ENCODE measurements at regions not wholly inside any gene's neighbourhood (a gene's known extent, or its start where the extent isn't known, plus 50 kb on each side); places are given as distances from the start of the nearest gene placed in this dataset.

- DNase-seq: no peak
Measured at GRCh38 chr9:108083796-108084352, 594.3 kb upstream of the KLF4 start.

GRCh38 chr9:108083160-108083750, 593.7 kb upstream of the KLF4 start:
- DNase-seq: peak; percentile 12

GRCh38 chr9:108081112-108081511, 591.5 kb upstream of the KLF4 start:
- no peak for DNase-seq

- DNase-seq: no peak
Measured at GRCh38 chr9:108080285-108080684, 590.7 kb upstream of the KLF4 start.

GRCh38 chr9:108078811-108079210, 589.2 kb upstream of the KLF4 start:
- DNase-seq: no peak

GRCh38 chr9:108078375-108078774, 588.8 kb upstream of the KLF4 start:
- no peak for DNase-seq

GRCh38 chr9:108077556-108077955, 588.0 kb upstream of the KLF4 start:
- DNase-seq: no peak

- DNase-seq: no peak
Measured at GRCh38 chr9:108074900-108075299, 585.3 kb upstream of the KLF4 start.

GRCh38 chr9:108073823-108074222, 584.3 kb upstream of the KLF4 start:
- peak; percentile 50 for DNase-seq

- DNase-seq: no peak
Measured at GRCh38 chr9:108072740-108073139, 583.2 kb upstream of the KLF4 start.

GRCh38 chr9:108070861-108071260, 581.3 kb upstream of the KLF4 start:
- no peak for DNase-seq

GRCh38 chr9:108069991-108070390, 580.4 kb upstream of the KLF4 start:
- DNase-seq: no peak

GRCh38 chr9:108062680-108063079, 573.1 kb upstream of the KLF4 start:
- no peak for DNase-seq

- no peak for DNase-seq
Measured at GRCh38 chr9:108060175-108060574, 570.6 kb upstream of the KLF4 start.

GRCh38 chr9:108058135-108058814, 568.7 kb upstream of the KLF4 start:
- no peak for DNase-seq

- DNase-seq: no peak
Measured at GRCh38 chr9:108057421-108058134, 568.0 kb upstream of the KLF4 start.

GRCh38 chr9:108056805-108057386, 567.3 kb upstream of the KLF4 start:
- DNase-seq: no peak

- no peak for DNase-seq
Measured at GRCh38 chr9:108056084-108056804, 566.7 kb upstream of the KLF4 start.

GRCh38 chr9:108054131-108054630, 564.6 kb upstream of the KLF4 start:
- DNase-seq: no peak

GRCh38 chr9:108053555-108054061, 564.0 kb upstream of the KLF4 start:
- DNase-seq: no peak

GRCh38 chr9:108052431-108053080, 563.0 kb upstream of the KLF4 start:
- DNase-seq: no peak

GRCh38 chr9:108050894-108051293, 561.3 kb upstream of the KLF4 start:
- DNase-seq: no peak
